ENCODE measurements at regions not wholly inside any gene's neighbourhood (a gene's known extent, or its start where the extent isn't known, plus 50 kb on each side); places are given as distances from the start of the nearest gene placed in this dataset.

DNA sequence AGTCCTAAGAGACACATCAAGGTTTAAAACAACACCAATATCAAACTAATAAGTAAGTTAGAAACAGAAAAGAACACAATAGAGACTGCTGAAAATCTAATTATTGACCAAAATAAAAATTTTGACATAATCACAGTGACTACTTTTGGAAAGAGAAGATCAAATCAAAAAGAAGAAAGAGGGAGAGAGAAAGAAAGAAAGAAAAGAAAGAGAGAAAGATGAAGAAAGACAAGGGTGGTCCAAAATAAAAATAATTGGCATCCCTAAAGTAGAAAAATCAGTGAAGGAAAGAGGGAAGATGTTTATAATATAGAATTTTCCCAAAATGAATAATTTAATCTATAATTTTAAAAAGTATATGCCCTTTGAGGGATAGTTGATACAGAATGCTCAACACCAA lies 118.8 kb upstream of the VIPR2 start:
- no peak for DNase-seq

DNA sequence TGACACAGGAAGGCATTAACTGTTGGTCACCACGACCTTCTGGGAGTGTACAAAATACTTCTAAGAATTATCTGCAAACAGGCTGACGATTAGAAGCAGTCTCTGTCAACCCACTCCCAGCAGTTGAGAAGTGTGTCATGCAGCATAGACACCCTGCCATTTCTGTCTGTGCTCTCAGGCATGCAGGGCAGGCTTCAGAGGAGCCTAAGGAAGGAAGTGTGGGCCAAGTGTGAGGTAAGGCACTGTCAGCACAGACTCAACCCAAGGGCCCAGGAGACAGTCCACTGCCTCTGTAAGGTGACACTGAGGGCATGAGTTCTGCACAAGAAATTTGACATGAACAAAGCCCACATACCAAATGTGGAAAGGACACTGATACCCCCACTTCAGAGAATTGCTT lies 109.0 kb upstream of the VIPR2 start:
- no peak for DNase-seq

DNA sequence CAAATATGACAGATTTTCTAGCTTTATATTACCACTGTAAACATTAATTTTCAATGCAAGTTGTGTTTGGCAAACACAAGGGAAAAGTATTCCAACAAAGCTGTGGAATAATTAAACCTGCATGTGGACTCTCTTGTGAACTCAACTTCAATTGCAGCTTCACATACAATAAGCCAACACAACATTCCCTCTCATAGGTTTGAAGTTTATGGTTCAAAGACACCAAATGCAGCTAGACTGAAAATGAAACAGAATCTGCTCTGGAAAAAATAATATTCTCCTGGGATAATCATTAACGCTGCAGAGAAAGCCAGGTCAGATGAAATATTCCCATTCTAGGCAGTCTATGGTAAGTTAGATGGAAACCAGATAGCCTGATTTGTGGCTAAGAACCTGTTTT lies 105.8 kb upstream of the VIPR2 start:
- no peak for DNase-seq

DNA sequence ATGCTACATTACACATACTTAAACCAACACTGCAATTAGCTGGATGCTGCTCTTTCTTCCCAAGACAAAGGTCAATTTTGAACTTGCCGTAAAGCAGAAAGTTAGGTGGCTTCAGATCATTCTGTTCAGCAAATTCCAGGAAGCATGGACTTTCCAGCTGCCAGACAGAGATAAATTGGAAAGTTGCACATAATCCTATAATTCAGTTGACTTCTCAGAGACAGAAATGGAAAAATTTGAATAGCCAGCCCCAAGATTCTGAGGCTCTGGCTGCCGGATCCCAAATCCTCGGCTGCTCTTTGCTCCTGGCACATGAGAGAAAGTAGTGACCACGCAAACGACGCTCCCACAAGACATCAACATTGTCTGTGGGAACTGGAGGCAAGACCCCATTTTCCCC lies 105.0 kb upstream of the VIPR2 start:
- DNase-seq: no peak

DNA sequence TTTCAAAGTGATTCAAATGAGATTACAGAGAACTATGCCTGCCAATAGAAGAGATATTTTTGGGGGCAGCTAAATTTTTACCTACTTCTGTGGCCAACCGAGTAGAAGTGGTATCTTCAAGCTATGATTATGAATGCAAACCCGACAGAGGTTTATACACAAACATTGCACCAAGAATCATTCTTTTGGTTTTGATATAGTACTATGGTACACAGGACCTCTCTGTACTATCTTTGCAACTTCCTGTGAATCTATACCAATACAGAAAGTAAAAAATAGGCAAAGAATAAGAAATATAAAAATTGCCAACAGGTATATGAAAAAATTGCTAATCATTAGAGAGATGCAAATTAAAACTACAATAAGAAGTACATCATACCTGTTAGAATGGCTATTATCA lies 103.2 kb upstream of the VIPR2 start:
- DNase-seq: no peak

- no peak for DNase-seq
Observed at GRCh38 chr7:159246702-159247480, 102.2 kb upstream of the VIPR2 start.

- no peak for DNase-seq
Observed at GRCh38 chr7:159240962-159241361, 96.3 kb upstream of the VIPR2 start.

- no peak for DNase-seq
Observed at GRCh38 chr7:159239028-159239427, 94.4 kb upstream of the VIPR2 start.

DNA sequence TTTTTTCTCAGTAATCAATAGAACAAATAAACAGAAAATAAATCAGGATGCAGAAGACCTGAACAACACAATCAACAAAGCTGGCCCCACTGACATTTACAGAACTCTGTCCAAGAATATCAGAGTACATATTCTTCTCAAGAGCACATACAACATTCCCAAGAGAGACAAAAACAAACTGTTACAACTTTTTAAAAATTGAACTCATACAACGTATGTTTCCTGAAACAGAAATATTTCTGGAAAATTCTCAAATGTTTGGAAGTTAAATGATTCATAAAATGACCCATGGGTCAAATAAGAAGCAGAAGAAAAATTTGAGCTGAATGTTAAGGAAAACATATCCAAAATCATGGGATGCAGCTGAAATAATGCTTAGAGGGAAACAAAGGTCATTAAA lies 93.9 kb upstream of the VIPR2 start:
- DNase-seq: no peak

DNA sequence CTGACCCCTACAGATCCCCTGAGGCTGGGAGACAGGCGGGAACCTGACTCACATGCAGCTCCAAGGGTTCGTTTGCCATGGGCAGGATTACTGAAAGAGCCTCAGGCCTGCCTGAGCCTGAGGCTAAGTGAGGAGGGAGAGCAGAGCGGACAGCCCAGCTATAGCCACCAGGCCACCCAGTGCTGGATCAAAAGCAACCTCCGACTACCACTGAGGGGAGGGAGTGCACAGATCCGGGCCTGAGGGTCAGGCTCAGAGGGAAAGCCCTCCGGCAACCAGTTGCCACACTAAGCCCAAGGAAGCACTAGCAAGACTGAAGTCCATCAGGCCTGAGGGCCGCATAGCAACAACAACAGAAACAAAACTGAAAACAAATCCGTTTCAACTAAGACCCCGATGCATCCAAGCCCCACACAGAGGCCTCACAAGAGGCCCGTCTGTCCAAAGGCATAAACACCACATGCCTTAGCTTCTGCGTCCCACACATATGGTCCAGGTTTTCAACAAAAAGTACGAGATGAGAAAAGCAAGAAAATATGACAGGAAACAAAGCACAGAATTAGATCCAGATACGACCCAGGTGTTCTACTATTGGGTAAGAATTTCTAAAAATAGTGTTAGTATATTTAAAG lies 92.5 kb upstream of the VIPR2 start:
- no peak for DNase-seq

- DNase-seq: no peak
Observed at GRCh38 chr7:159231017-159231416, 86.3 kb upstream of the VIPR2 start.

DNA sequence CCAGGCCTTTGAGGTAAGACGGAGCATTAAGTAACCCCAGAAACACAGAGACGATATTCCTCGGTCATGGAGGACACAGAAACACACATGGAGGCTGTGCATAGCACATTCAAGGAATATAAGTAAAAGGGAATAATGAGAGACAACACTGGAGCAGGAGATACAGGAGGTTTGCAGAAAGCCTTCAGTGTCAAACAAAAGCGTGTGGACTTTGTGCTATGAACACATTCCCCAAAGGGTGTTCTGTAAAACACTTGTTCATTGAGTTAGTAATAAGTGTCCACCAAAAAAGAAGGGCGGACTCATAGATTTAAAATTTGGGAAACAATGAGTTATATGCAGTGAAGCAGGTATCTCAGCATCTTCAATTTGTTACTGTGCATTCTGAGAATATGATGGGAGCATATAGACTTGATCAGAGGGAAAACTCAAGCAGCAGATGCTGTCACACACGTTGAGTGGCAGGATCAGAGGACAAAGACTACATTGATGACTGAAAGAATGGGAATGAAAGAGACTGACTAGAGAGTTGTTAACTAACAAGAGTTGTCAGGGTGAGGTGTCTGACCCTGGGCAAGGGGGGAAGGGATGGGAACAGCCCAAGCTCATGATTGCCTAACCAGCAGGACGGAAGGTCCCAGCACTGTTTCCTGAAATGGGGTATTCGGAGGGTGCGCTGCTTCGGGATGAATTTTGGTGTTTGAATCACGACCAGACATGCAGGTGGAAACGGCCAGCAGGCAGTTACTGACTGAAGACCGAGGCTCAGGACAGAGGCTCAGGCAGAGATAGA lies 85.2 kb upstream of the VIPR2 start:
- no peak for DNase-seq

DNA sequence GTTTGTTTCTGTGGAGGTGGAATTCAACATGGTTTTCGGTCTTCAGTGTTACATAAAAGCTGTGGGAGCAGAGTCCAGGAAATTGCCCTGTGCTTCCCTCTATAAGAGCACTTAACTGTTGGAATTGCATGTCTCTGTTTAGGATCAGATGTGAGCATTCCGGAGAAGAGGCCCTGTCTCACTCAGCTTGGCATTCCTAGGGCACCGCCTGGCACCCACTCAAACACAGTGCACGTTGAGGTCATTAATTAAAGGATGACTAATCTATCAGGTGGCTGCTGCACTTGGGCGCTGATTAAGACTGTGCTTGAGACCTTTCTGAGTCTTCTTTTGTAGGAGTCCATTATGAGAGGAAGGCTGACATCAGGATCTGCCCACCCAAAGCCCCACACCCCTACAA lies 82.8 kb upstream of the VIPR2 start:
- no peak for DNase-seq

DNA sequence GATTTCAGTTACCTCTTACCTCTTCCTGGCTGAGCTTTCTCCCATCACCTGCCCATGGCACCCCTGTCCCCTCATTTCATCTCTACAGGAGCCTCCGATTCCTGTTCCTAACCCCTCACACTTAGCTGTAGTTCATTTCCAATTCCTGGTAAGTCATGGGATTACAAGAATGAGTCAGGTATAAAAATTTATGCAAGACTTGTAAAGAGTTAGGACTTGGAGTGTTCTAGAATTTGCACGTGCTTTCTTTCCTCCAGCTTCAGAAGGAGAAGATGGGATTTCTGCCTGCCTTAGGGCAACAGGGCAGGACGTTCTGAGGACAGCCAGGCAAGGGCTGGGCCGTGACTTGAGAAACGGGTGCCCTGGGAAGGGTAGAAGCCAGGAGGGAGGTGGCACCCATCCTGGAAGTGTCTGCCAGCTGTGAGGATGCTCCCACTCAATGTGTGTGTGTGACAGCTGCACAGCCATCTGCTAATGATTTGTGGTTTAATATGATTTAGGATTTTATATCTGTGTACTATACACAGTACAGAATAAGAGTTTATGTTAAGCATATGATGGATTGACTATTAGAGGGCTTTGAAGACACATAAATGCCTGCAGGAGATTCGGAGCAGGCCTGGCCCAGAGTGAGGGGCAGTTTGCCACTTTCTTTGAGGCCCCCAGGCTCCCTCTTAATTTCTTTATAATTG lies 81.5 kb upstream of the VIPR2 start:
- no peak for DNase-seq

DNA sequence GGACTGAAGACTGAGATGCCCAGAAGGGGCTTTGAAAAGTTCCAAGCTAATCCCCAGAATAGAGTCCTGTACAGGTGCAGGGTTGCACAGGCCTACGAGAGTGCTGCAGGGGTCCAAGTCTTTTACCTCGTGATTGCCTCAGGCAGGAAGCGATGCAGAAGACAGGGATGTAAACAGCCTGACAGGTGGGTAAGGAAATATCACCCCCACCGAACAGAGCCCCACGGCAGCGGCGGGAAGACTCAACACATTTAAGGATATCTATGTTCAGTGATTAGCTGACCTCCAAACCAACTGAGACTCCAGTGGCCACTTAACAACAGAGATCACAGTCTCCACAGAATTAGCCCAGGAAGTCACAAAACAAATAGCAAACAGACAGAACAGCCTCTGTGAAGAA lies 73.9 kb upstream of the VIPR2 start:
- DNase-seq: no peak

GRCh38 chr7:159218170-159218569 lies 73.5 kb upstream of the VIPR2 start:
- DNase-seq: no peak

GRCh38 chr7:159215076-159215475 lies 70.4 kb upstream of the VIPR2 start:
- DNase-seq: no peak

DNA sequence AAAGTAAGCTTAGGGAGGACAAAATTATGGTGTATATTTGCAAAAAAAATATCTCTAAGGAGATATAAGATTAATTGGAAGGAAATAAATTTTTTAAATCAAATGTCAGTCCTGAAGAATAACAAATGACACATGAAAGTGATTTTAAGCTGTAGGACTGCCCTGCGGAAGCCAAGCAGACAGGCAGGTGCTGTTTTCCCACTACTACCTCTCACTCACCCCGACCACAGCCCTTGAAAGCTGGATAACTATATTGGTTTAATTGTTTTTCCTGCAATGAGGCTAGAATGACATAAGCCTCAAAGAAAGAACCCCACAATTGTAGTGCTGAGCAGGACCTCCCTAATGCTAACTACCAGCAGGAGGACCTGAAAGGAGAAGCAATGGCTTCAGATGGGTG lies 68.6 kb upstream of the VIPR2 start:
- no peak for DNase-seq

DNA sequence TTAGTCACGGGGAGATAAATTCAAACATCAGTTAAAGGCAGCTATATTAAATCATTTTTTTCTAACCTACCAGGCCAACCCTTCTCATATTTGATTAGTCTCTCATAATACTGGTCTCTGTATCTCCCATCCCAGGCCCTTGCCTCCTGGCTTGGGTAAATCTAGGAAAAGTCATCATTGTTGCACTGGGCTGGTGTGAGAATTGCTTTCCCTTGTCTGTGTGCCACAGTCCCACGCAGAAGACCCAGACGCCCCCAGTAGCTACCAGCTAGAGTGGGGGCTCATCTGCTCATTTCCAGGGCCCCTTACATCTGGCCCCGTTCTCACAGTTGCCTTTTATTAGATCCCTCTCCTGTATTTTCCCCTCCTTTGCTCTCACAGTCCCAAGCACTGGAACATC lies 67.6 kb upstream of the VIPR2 start:
- no peak for DNase-seq

DNA sequence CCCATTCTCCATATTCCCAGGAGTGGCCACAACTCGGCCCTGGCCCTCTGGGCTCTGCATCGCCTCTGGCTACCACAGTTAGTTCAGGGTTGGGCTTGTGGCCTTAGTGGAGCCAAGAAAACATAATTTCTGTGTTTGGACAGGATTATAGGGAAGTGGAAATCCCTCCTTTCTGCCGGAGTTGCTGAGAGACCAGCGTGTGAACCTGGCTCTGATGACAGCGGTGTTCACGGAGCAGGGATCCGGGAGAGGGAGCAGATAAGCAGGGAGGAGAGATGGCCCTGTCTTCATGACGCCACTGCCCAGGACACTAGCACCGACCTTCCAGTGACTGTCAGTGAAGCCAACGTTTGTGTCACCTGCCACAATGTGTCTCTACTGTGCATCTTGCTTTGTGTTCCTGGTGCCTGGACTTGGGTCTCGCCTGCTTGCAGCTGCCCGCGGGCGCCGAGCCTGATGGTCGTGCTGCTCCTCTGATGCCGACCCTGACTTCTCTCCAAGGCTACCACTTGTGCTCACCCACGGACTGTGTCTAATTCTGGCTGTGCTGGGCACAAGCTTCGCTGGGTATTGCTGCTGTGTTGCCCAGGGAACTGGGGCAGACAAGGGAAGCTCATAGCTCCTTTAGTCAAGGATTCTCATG lies 67.0 kb upstream of the VIPR2 start:
- no peak for DNase-seq

GRCh38 chr7:159210581-159211235 lies 66.0 kb upstream of the VIPR2 start:
- DNase-seq: no peak

GRCh38 chr7:159209429-159209828 lies 64.8 kb upstream of the VIPR2 start:
- no peak for DNase-seq
